RWPE1 (cell line): ENCODE measurements at regions not wholly inside any gene's neighbourhood (a gene's known extent, or its start where the extent isn't known, plus 50 kb on each side); places are given as distances from the start of the nearest gene placed in this dataset.

ENCODE experiments used
- CTCF ChIA-PET: fragments of 350-600 bp; sonication (Branson Sonifier 250); formaldehyde crosslinking; extraction: SDS; loops from one replicate; lab custom pipeline; 2021; lab: Yijun Ruan, JAX
- POLR2A ChIA-PET: fragments of 400-600 bp; formaldehyde crosslinking; extraction: SDS; loops from one replicate; lab custom pipeline; 2020; ENCODE audit warnings: antibody characterized with exemption; ENCODE audit not compliant: low non-redundant PET; lab: Yijun Ruan, JAX
- DNase-seq: peaks from one replicate; pipeline ENCODE4 v3.0.0; 2012; ENCODE audit warnings: low spot score
- H3K27ac ChIP-seq: fragments of 450-650 bp; 2 replicates; pipeline ENCODE4 v1.5.1; 2017
- TF ChIP-seq, protein P1 (sequence below): fragments of 450-650 bp; conservative IDR thresholded peaks from 2 replicates; pipeline ENCODE4 v1.5.1; 2017; ENCODE audit warnings: low read depth, mild to moderate bottlenecking

DNA sequence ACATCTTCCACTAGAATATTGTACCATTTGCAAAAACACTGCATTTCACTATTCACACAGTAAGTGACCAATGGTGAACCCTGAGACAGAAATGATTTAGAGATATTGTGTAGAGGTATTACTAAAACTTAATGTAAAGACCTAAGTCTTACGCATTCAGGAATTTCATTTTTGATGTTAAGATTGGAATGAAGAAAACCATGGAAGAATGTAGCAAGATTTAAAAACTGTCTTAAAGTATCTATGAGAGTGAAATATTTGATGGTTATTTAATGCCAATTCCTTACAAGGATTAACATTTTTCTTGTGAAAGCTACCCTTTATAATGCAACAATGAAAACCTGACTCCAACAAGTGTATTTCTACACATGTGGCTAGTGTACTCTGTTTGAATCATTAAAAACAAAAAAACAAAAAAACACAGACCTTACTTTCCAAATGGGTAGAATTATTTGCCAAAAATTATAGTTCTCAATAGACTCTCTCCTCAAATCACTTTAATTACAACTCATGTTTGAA, 172.0 kb downstream of the NNT start:
- TF ChIP-seq, protein P1, sequence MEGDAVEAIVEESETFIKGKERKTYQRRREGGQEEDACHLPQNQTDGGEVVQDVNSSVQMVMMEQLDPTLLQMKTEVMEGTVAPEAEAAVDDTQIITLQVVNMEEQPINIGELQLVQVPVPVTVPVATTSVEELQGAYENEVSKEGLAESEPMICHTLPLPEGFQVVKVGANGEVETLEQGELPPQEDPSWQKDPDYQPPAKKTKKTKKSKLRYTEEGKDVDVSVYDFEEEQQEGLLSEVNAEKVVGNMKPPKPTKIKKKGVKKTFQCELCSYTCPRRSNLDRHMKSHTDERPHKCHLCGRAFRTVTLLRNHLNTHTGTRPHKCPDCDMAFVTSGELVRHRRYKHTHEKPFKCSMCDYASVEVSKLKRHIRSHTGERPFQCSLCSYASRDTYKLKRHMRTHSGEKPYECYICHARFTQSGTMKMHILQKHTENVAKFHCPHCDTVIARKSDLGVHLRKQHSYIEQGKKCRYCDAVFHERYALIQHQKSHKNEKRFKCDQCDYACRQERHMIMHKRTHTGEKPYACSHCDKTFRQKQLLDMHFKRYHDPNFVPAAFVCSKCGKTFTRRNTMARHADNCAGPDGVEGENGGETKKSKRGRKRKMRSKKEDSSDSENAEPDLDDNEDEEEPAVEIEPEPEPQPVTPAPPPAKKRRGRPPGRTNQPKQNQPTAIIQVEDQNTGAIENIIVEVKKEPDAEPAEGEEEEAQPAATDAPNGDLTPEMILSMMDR, result no peak
- POLR2A ChIA-PET, result no interaction called here
- CTCF ChIA-PET, result no interaction called here
- no peak for DNase-seq
- H3K27ac ChIP-seq, result no peak overlapping the region

DNA sequence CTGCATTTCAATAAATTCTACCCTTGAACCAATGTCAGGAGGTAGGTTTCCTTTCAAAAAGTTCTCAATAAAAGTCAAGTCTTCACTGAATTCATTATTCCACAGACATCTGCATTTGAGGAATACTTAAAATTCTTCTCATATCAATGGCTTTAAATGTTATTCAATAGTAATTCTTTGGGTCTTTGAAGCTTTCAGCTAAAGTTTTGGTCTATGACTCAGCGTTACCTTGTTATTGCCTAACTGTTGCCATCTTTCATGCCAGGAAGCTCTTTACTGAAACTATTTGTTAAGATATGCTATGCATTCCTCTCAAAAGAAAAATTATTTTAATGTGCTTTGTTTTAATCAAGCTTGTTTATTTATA, 170.5 kb downstream of the NNT start:
- no peak overlapping the region; the same call in 1 of the 2 replicates for H3K27ac ChIP-seq
- ChIA-PET POLR2A (no interaction called here), CTCF (interaction anchor here (0.5 kb wide), 1 partner anchor 410 kb away, joined by 3 read pairs; no protein-coding TSS in a partner anchor)
- peak; percentile 58 for DNase-seq
- TF ChIP-seq, protein P1, result no peak

DNA sequence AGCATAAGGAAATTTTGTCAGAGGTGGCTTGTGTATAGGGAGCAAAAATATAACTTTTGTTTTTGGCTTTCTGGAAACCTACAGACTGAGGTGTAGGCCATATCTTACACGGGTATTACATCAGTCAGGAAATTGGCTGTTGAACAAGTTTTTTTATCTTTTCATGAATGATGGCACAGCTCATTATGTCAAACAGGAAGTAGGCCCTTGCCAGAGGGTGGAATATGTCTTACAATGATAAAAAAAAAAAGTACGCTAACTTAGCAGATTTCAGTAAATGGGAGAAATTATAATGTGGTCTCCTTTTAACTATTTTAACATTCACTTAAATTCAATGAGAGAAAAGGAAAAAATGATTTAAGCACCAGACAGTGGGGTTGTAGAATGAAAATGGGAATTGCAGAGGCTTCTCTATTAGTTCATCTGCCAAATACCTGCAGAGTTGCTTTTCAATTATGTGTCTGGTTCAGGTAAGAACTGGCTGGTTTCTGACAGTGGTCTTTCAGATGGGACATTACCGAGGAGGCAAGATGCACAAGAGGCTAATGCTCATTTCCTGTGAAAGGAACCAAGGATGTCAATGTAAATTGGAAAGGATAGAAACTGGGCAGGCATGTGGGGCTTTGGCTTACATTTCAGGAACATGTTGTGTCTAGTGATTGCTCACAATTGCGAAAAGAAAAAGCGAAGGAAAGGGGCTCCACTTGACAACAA, 169.9 kb downstream of the NNT start:
- POLR2A ChIA-PET, result no interaction called here
- CTCF ChIA-PET, result interaction anchor here (0.5 to 0.7 kb wide), 2 partner anchors 218 to 410 kb away, joined by 3 to 4 read pairs; no protein-coding TSS in a partner anchor
- peak; percentile 48 for DNase-seq
- H3K27ac ChIP-seq, result no peak overlapping the region; the same call in 1 of the 2 replicates
- TF ChIP-seq, protein P1, result no peak

DNA sequence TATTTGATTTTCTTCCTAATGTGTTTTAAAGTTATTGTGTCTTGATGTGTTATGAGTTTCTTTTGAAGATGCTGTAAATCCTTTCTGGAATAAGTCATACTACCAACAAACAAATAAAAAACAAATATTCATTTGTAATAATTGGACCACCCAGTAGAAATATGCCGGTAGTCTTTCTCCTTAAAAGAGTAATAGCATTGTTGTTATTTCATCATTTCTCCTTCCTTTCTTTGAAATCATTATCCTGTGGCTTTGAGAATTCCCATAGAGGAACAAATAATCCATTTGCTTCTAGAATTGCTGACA, 169.4 kb downstream of the NNT start:
- TF ChIP-seq, protein P1, result no peak
- no peak for DNase-seq
- ChIA-PET CTCF (interaction anchor here (0.7 kb wide), 1 partner anchor 219 kb away, joined by 4 read pairs; no protein-coding TSS in a partner anchor), POLR2A (no interaction called here)
- H3K27ac ChIP-seq, result no peak overlapping the region

DNA sequence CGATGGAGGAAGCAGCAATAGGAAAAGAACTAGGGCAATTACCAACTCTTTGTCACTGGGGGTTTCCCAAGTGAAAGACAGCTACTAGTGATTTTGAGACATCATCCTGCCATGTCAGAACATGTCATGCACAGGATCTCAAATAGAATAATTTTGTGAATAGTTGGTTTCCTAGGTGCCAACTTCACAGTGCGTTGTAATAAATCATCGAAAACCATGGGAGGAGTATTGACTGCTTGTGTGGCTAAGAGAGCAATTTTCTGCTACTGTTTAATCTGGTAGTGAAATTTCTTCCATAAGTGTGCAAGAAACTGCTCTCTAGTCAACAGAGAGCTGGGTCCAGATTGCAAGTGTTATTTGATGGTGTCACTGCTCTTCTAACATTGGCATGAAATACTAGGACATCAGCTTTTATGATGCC, 168.6 kb downstream of the NNT start:
- TF ChIP-seq, protein P1, result no peak
- CTCF ChIA-PET, result no interaction called here
- peak; percentile 49 for DNase-seq
- POLR2A ChIA-PET, result no interaction called here
- H3K27ac ChIP-seq, result no peak overlapping the region

DNA sequence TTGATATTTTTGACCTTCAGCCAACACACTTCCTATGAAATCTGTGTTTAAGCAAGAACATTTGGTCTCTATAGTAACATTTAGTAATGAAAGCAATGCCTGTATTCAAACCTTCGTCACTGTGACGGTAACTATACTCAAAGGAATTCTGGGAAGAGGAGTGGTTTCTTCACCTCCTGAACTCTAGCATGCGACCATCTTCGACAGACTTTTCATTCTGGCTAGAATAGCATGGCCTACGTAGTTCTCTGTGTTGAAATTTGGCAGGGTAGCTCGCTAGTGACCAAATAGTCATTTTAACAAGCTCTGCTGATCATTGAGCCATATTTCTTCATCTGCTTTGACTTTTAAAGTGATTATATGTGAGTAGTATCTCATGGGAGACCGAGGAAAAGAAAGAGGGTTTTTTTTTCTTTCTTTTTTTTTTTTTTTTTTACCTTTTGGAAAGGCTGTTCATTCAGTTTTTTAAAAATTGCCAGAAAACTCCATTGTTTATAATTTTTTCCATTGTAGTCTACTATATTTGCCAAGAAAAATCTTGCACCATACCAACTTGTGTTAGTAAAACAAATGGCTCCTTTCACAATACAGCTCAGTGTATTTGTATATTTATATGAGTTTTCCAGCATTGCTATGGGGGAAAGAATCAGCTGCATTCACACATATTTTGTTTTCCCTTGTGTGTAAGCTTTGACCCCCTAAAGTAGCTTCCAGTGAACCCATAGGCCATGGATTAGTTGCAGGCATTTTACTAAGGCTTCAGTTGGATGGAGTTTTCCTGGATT, 166.8 kb downstream of the NNT start:
- DNase-seq, result no peak
- TF ChIP-seq, protein P1, result no peak
- H3K27ac ChIP-seq, result no peak overlapping the region
- POLR2A ChIA-PET, result no interaction called here
- CTCF ChIA-PET, result no interaction called here
